ENCODE measurements at regions not wholly inside any gene's neighbourhood (a gene's known extent, or its start where the extent isn't known, plus 50 kb on each side); places are given as distances from the start of the nearest gene placed in this dataset.
"Not testable (repeated sequence)": the region's sequence is repeated elsewhere in the genome, so short reads cannot be mapped to it uniquely, and the experiment has no call there.

- DNase-seq (no peak), FAIRE-seq (no peak)
- Histone ChIP-seq H3K4me3 (ENCODE audit: low read depth in 1 of 3, low read length in 3 of 3) (no peak overlapping the region), H3K27me3 (ENCODE audit: control insufficient read depth in 3 of 3, insufficient read depth in 3 of 3, low read length in 3 of 3) (no peaks in the 10 kb centered on the region), H3K36me3 (ENCODE audit: control insufficient read depth in 3 of 3, insufficient read depth in 2 of 3, low read depth in 1 of 3, low read length in 3 of 3) (no peaks in the 10 kb centered on the region), H3K27ac (ENCODE audit: low read depth in 1 of 3, low read length in 2 of 3) (no peak overlapping the region), H3K4me1 (ENCODE audit: control insufficient read depth in 3 of 3, insufficient read depth in 2 of 3, low read depth in 1 of 3, low read length in 2 of 3) (no peaks in the 10 kb centered on the region), H3K9me3 (ENCODE audit: control insufficient read depth in 2 of 2, insufficient read depth in 1 of 2, low read depth in 1 of 2, low read length in 1 of 2) (peaks cover 0 to 13% of the 10 kb centered on the region in 2 donors)
- WGBS, 3 donors, result 88 to 95% (median 90%) methylated on average over 1 of the region's 1 CpG
Measured at GRCh38 chr5:114729986-114730385, 368.1 kb downstream of the KCNN2 start.

- no peak for FAIRE-seq
- no peak overlapping the region for H3K4me3 ChIP-seq (ENCODE audit: low read depth in 1 of 3, low read length in 3 of 3)
- DNase-seq, result no peak
- no peaks in the 10 kb centered on the region for H3K27me3 ChIP-seq (ENCODE audit: control insufficient read depth in 3 of 3, insufficient read depth in 3 of 3, low read length in 3 of 3)
- no peaks in the 10 kb centered on the region for H3K4me1 ChIP-seq (ENCODE audit: control insufficient read depth in 3 of 3, insufficient read depth in 2 of 3, low read depth in 1 of 3, low read length in 2 of 3)
- H3K36me3 ChIP-seq (ENCODE audit: control insufficient read depth in 3 of 3, insufficient read depth in 2 of 3, low read depth in 1 of 3, low read length in 3 of 3), result no peaks in the 10 kb centered on the region
- no peak overlapping the region for H3K27ac ChIP-seq (ENCODE audit: low read depth in 1 of 3, low read length in 2 of 3)
- peaks cover 0 to 19% of the 10 kb centered on the region in 2 donors for H3K9me3 ChIP-seq (ENCODE audit: control insufficient read depth in 2 of 2, insufficient read depth in 1 of 2, low read depth in 1 of 2, low read length in 1 of 2)
- WGBS, 3 donors, result 41 to 55% (median 49%) methylated on average over 3 of the region's 3 CpGs
Measured at GRCh38 chr5:114727358-114727757, 365.5 kb downstream of the KCNN2 start.

- 25 to 66% (median 56%) methylated on average over 2 of the region's 2 CpGs for WGBS, 3 donors
Measured at GRCh38 chr5:114726131-114726530, 364.3 kb downstream of the KCNN2 start.

GRCh38 chr5:114719268-114719667 is 357.4 kb downstream of the KCNN2 start:
- FAIRE-seq (no peak), DNase-seq (no peak)
- Histone ChIP-seq H3K36me3 (ENCODE audit: control insufficient read depth in 3 of 3, insufficient read depth in 2 of 3, low read depth in 1 of 3, low read length in 3 of 3) (no peaks in the 10 kb centered on the region), H3K9me3 (ENCODE audit: control insufficient read depth in 2 of 2, insufficient read depth in 1 of 2, low read depth in 1 of 2, low read length in 1 of 2) (peaks cover 0 to 17% of the 10 kb centered on the region in 2 donors), H3K4me3 (ENCODE audit: low read depth in 1 of 3, low read length in 3 of 3) (no peak overlapping the region), H3K4me1 (ENCODE audit: control insufficient read depth in 3 of 3, insufficient read depth in 2 of 3, low read depth in 1 of 3, low read length in 2 of 3) (no peaks in the 10 kb centered on the region), H3K27me3 (ENCODE audit: control insufficient read depth in 3 of 3, insufficient read depth in 3 of 3, low read length in 3 of 3) (no peaks in the 10 kb centered on the region), H3K27ac (ENCODE audit: low read depth in 1 of 3, low read length in 2 of 3) (no peak overlapping the region)

More at GRCh38 chr5:114726131-114726530, 364.3 kb downstream of the KCNN2 start:
- Histone ChIP-seq H3K27ac (ENCODE audit: low read depth in 1 of 3, low read length in 2 of 3) (no peak overlapping the region), H3K36me3 (ENCODE audit: control insufficient read depth in 3 of 3, insufficient read depth in 2 of 3, low read depth in 1 of 3, low read length in 3 of 3) (no peaks in the 10 kb centered on the region), H3K9me3 (ENCODE audit: control insufficient read depth in 2 of 2, insufficient read depth in 1 of 2, low read depth in 1 of 2, low read length in 1 of 2) (peaks cover 0 to 19% of the 10 kb centered on the region in 2 donors), H3K4me1 (ENCODE audit: control insufficient read depth in 3 of 3, insufficient read depth in 2 of 3, low read depth in 1 of 3, low read length in 2 of 3) (no peaks in the 10 kb centered on the region), H3K4me3 (ENCODE audit: low read depth in 1 of 3, low read length in 3 of 3) (no peak overlapping the region), H3K27me3 (ENCODE audit: control insufficient read depth in 3 of 3, insufficient read depth in 3 of 3, low read length in 3 of 3) (no peaks in the 10 kb centered on the region)
- DNase-seq (no peak), FAIRE-seq (no peak)

- Histone ChIP-seq H3K4me3 (ENCODE audit: low read depth in 1 of 3, low read length in 3 of 3) (no peak overlapping the region), H3K27me3 (ENCODE audit: control insufficient read depth in 3 of 3, insufficient read depth in 3 of 3, low read length in 3 of 3) (no peaks in the 10 kb centered on the region), H3K4me1 (ENCODE audit: control insufficient read depth in 3 of 3, insufficient read depth in 2 of 3, low read depth in 1 of 3, low read length in 2 of 3) (no peaks in the 10 kb centered on the region), H3K27ac (ENCODE audit: low read depth in 1 of 3, low read length in 2 of 3) (no peak overlapping the region), H3K36me3 (ENCODE audit: control insufficient read depth in 3 of 3, insufficient read depth in 2 of 3, low read depth in 1 of 3, low read length in 3 of 3) (no peaks in the 10 kb centered on the region), H3K9me3 (ENCODE audit: control insufficient read depth in 2 of 2, insufficient read depth in 1 of 2, low read depth in 1 of 2, low read length in 1 of 2) (peaks cover 0 to 11% of the 10 kb centered on the region in 2 donors)
- 74 to 94% (median 88%) methylated on average over 1 of the region's 1 CpG for WGBS, 3 donors
- DNase-seq (no peak), FAIRE-seq (no peak)
Measured at GRCh38 chr5:114716955-114717354, 355.1 kb downstream of the KCNN2 start.

GRCh38 chr5:114704225-114704893 is 342.5 kb downstream of the KCNN2 start:
- not testable (repeated sequence) for DNase-seq; H3K9me3 ChIP-seq (ENCODE audit: control insufficient read depth in 2 of 2, insufficient read depth in 1 of 2, low read depth in 1 of 2, low read length in 1 of 2); H3K27me3 ChIP-seq (ENCODE audit: control insufficient read depth in 3 of 3, insufficient read depth in 3 of 3, low read length in 3 of 3); H3K4me1 ChIP-seq (ENCODE audit: control insufficient read depth in 3 of 3, insufficient read depth in 2 of 3, low read depth in 1 of 3, low read length in 2 of 3); H3K27ac ChIP-seq (ENCODE audit: low read depth in 1 of 3, low read length in 2 of 3); H3K4me3 ChIP-seq (ENCODE audit: low read depth in 1 of 3, low read length in 3 of 3); FAIRE-seq; H3K36me3 ChIP-seq (ENCODE audit: control insufficient read depth in 3 of 3, insufficient read depth in 2 of 3, low read depth in 1 of 3, low read length in 3 of 3)
- 95 to 96% (median 95%) methylated on average over 22 to 31 of the region's 31 CpGs for WGBS, 3 donors

GRCh38 chr5:114702731-114703130 is 340.9 kb downstream of the KCNN2 start:
- H3K4me1 ChIP-seq (ENCODE audit: control insufficient read depth in 3 of 3, insufficient read depth in 2 of 3, low read depth in 1 of 3, low read length in 2 of 3), result no peaks in the 10 kb centered on the region
- H3K4me3 ChIP-seq (ENCODE audit: low read depth in 1 of 3, low read length in 3 of 3), result no peak overlapping the region
- WGBS, 3 donors, result 75 to 80% (median 76%) methylated on average over 1 of the region's 1 CpG
- FAIRE-seq (no peak), DNase-seq (no peak)
- H3K9me3 ChIP-seq (ENCODE audit: control insufficient read depth in 2 of 2, insufficient read depth in 1 of 2, low read depth in 1 of 2, low read length in 1 of 2), result peaks cover 0 to 5% of the 10 kb centered on the region in 2 donors
- no peak overlapping the region for H3K27ac ChIP-seq (ENCODE audit: low read depth in 1 of 3, low read length in 2 of 3)
- H3K27me3 ChIP-seq (ENCODE audit: control insufficient read depth in 3 of 3, insufficient read depth in 3 of 3, low read length in 3 of 3), result no peaks in the 10 kb centered on the region
- H3K36me3 ChIP-seq (ENCODE audit: control insufficient read depth in 3 of 3, insufficient read depth in 2 of 3, low read depth in 1 of 3, low read length in 3 of 3), result no peaks in the 10 kb centered on the region

- Histone ChIP-seq H3K27ac (ENCODE audit: low read depth in 1 of 3, low read length in 2 of 3) (no peak overlapping the region), H3K4me3 (ENCODE audit: low read depth in 1 of 3, low read length in 3 of 3) (no peak overlapping the region), H3K27me3 (ENCODE audit: control insufficient read depth in 3 of 3, insufficient read depth in 3 of 3, low read length in 3 of 3) (no peaks in the 10 kb centered on the region), H3K36me3 (ENCODE audit: control insufficient read depth in 3 of 3, insufficient read depth in 2 of 3, low read depth in 1 of 3, low read length in 3 of 3) (no peaks in the 10 kb centered on the region), H3K9me3 (ENCODE audit: control insufficient read depth in 2 of 2, insufficient read depth in 1 of 2, low read depth in 1 of 2, low read length in 1 of 2) (peaks cover 0 to 6% of the 10 kb centered on the region in 2 donors), H3K4me1 (ENCODE audit: control insufficient read depth in 3 of 3, insufficient read depth in 2 of 3, low read depth in 1 of 3, low read length in 2 of 3) (no peaks in the 10 kb centered on the region)
- FAIRE-seq (no peak), DNase-seq (no peak)
- 34 to 62% (median 53%) methylated on average over 3 of the region's 3 CpGs for WGBS, 3 donors
Measured at GRCh38 chr5:114702136-114702535, 340.3 kb downstream of the KCNN2 start.

- no peaks in the 10 kb centered on the region for H3K36me3 ChIP-seq (ENCODE audit: control insufficient read depth in 3 of 3, insufficient read depth in 2 of 3, low read depth in 1 of 3, low read length in 3 of 3)
- 73 to 80% (median 80%) methylated on average over 3 of the region's 3 CpGs for WGBS, 3 donors
- FAIRE-seq, result no peak
Measured at GRCh38 chr5:114700823-114701222, 339.0 kb downstream of the KCNN2 start.

More at GRCh38 chr5:114700823-114701222, 339.0 kb downstream of the KCNN2 start:
- Histone ChIP-seq H3K27ac (ENCODE audit: low read depth in 1 of 3, low read length in 2 of 3) (no peak overlapping the region), H3K9me3 (ENCODE audit: control insufficient read depth in 2 of 2, insufficient read depth in 1 of 2, low read depth in 1 of 2, low read length in 1 of 2) (peaks cover 0 to 11% of the 10 kb centered on the region in 2 donors), H3K4me1 (ENCODE audit: control insufficient read depth in 3 of 3, insufficient read depth in 2 of 3, low read depth in 1 of 3, low read length in 2 of 3) (no peaks in the 10 kb centered on the region), H3K27me3 (ENCODE audit: control insufficient read depth in 3 of 3, insufficient read depth in 3 of 3, low read length in 3 of 3) (no peaks in the 10 kb centered on the region), H3K4me3 (ENCODE audit: low read depth in 1 of 3, low read length in 3 of 3) (no peak overlapping the region)
- DNase-seq, result no peak

Data from small intestine (tissue), 7 donors.